GM19397 (cell line): ENCODE measurements at regions not wholly inside any gene's neighbourhood (a gene's known extent, or its start where the extent isn't known, plus 50 kb on each side); places are given as distances from the start of the nearest gene placed in this dataset.
A peak's percentile ranks its signal among the peaks of the same experiment; 100 is the strongest.

ENCODE experiments used
- ATAC-seq: cut with Tn5 transposase; IDR thresholded peaks from one replicate; pipeline ENCODE4 v1.9.1; 2021; ENCODE audit warnings: mild to moderate bottlenecking, moderate library complexity; ENCODE audit not compliant: unreplicated experiment

- ATAC-seq, result no peak
These were observed 1170.0 kb downstream of the XPNPEP1 start for GRCh38 chr10:108753326-108753725.

DNA sequence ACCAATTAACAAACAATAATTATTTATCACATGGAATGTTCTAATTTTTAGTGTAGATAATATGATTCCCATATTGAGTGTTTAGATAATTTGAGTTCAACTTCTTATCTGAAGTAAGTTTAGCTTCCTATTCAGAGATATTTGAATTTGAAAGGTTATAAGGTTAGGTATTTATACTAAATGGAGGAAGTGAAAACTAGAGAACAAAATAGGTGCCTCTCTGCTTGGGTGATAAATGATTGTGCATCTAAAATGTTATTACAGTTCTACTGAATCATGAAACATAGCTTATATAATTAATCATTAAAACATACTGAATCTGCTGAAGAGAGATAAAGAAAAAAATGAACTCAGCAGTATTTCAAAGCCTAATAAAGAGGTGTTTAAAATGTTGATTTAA, 1174.3 kb downstream of the XPNPEP1 start:
- ATAC-seq, result peak; percentile 71

GRCh38 chr10:108736111-108736510, 1187.2 kb downstream of the XPNPEP1 start:
- no peak for ATAC-seq

- ATAC-seq, result no peak
These were observed 1187.9 kb downstream of the XPNPEP1 start for GRCh38 chr10:108735380-108735779.

DNA sequence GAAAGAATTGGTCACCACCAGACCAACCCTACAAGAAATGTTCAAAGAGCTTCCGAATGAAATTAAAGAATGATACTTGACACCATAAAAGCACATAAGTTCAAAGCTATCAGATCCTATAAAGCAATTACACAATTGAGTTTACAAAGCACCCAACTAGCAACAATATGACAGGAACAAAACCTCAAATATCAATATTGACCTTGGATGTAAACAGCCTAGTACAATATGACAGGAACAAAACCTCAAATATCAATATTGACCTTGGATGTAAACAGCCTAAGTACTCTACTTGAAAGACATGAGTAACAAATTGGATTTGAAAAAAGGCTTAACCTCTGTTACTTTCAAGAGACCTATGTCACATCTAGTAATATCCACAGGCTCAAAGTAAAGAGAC, 1201.4 kb downstream of the XPNPEP1 start:
- no peak for ATAC-seq

GRCh38 chr10:108716352-108716751, 1207.0 kb downstream of the XPNPEP1 start:
- ATAC-seq, result no peak

DNA sequence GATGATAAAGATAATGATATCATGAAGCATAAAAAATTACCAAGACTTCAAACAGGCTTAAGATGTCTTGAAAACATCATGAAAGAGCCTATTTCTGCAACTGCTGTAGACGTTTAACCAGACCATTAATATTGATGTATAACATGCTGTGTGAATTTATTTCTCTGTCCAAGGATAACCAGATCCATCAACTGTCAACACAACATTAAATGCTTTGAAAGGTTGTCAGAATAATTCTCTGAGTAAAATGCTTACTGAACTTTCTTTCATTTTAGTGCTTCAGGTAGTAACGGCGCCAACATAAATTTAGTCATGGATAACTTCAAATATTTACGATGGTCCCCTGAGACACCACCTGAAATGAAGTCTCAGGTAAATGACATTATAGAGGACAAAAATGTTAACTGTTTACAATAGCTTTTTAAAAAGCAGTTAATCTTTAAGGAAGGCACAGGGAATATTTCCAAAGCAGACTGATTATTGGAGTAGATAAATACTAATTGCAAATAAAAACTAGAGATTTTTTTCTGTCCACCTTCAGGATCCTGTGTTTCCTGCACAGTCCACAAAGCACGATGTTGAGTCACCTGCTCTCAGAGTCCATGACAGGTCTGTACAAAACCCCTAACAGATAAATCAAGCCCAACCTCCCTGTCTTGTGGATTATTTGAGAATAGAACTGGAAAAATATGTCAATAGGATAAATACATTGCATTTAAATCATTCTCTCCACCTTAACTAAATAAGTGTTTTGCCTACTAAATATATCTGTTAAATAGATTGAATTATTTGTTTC, 1213.2 kb downstream of the XPNPEP1 start:
- no peak for ATAC-seq

- ATAC-seq, result no peak
These were observed 1214.9 kb downstream of the XPNPEP1 start for GRCh38 chr10:108708363-108708762.

DNA sequence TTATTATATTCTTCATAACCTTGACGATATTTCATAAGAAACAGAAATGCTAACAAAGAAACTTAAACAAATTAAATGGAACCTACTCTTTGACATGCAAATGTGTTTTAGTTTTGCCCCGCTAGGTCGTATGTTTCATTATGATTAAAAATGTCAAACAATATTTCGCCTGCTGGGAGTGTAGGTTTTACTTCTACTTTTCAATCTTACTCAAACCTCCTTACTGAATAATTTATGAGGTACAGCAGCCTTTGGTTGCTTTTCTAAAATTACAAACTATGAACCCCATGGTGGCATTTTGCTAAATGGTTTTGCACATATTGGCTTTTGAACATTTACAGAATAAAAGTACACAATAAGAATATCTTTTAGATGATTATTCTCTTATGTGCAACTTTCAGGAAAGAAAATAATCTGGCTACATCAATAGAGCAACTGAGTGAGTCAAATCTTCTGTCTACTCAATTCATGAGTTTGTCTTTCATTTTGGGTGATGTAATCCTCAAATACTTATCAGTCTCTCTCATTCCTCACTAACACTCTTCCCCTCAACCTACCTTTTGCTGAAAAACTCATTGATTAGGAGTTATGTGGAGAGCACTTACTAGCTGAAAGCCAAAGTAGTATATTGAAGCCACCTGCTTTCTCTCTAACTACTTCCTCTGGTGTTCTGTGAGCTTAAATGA, 1226.4 kb downstream of the XPNPEP1 start:
- ATAC-seq, result peak; percentile 88

GRCh38 chr10:108691126-108691525, 1232.2 kb downstream of the XPNPEP1 start:
- ATAC-seq, result no peak

DNA sequence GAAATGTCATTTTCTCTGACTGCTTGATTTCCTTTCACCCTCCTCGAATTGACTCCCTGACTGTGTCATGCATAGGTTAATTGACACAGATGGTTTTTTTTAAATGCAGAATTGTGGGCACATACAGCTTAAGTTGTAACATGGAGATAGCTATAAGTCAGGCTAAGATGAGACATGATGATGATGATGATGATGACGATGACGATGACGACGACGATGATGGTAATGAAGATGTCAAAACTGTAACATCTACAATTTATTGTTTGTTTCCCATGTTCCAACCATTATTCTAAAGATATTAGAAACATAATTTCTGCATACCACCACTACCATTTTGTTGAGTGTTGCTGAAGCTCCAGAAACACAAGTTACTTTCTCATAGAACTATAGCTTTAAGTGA, 1232.8 kb downstream of the XPNPEP1 start:
- ATAC-seq, result no peak

GRCh38 chr10:108689891-108690290, 1233.4 kb downstream of the XPNPEP1 start:
- no peak for ATAC-seq

GRCh38 chr10:108688314-108688713, 1235.0 kb downstream of the XPNPEP1 start:
- no peak for ATAC-seq

DNA sequence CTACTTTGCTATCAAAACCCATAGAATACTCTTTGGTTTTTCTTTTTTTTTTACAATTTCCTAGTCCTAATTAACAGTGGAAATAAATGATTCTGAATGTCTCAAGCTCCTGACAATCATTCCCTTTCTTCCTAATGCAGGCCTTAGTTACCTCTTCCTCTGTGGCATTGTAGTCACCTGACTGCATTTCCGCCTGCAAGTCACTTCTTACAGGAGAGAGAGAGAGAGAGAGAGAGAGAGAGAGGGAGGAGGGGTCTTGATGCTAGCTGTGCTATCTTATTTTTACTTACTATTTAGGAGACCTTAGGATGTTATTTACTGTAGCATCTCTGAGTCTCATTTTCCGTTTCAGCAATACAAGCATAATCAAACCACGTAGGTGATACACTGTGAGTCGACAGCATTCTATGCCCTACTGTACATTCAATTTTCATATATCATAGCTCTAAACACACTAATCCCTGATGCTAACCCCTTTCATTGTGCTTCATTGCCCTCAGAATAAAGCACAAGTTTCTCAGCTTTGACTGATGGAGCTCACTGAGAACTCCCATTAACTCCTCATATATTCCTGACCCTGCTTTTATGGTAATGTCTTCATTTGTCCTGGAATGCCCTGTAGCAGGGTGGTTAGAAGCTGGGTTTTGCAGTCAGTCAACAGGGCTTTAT, 1237.3 kb downstream of the XPNPEP1 start:
- ATAC-seq, result no peak

- no peak for ATAC-seq
These were observed 1238.9 kb downstream of the XPNPEP1 start for GRCh38 chr10:108684431-108684830.

DNA sequence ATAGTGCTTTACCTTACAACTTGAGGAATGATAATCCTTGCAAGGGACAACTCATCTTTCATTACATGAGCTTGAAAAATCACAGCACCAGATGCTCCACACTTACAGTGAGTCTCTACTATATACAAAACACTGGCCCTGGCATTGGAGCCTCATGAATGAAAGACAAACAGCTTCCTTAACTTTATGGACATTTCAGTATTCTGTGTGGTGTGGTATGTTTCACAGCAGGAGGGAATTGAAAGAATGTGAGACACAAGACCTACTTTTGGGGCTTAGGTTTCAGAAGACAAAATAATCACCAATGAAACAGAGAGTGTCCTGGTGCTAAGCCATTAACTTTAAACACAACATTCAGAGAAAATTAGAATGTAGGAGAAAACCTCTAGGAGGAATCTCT, 1249.6 kb downstream of the XPNPEP1 start:
- no peak for ATAC-seq

DNA sequence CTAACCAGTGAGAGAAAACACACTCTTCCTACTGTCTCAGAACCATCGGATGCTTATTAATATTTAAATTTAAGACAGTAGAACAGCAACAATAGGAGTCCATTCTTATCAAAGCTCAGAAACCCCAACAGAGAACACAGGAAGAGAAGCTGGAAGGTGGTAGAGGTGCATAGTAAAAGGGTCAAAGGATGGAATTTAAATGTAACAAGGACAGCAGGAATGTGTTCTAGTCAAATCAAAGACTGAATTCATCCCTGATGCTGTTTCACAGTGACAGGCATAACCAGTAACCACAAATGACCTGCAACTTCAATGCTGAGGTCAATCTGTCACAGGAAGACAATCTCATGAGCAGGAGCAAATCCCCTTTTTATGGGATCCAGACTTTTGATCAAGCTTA, 1259.7 kb downstream of the XPNPEP1 start:
- no peak for ATAC-seq

DNA sequence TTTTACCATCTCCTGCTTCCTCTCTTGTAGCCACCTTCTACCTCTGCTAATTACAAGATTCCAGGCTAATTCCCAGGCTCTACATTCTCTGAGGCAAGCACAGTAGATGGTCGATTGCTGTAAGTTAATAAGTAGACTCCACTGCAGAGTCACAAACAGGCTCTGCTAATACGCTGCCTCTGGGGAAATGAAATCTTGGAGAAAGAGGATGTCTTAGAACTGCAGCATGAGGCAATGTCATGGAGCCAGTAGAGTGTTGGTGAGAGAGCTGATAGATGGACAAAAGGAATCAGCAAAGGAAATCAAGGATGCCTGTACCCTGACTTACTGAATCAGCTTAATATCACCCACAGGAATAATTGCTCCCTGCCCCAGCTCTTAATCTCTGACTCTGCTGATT, 1260.3 kb downstream of the XPNPEP1 start:
- no peak for ATAC-seq

DNA sequence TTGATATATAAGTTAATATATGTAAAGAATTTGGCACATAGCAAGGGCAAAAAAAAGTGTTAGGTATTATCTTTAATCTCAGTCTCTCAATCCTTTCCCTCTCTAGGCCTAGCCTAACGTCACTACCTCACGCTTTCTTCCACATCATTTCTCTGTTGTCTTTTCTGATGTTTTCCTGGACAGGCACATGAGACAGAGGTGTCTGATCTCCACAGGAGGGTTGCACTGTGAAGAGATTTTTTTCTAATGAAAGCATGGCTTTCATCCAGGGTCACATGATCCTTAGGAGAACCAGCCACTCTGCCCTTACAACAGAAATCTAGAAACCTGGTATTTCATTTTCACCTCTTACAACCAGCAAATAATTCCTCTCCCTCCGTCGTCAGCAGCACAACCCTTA, 1268.3 kb downstream of the XPNPEP1 start:
- ATAC-seq, result no peak

DNA sequence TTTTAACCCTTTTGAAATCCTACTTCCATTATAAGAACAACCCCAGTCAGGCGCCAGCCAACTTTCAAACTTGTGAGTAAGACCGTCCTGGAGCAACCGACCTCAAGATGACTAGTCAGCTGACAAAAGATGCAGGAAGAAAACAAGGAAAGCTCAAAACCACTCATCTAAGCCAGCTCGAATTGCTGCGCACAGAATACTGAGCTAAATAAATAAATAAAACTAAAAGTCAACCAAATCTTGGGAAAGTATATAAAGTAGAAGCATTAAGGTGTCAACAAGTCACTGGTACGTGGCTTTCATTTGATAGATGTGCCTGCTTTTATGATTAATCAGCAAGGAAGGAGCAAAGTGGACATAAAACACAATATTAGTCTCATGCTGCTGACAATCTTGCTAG, 1269.8 kb downstream of the XPNPEP1 start:
- ATAC-seq, result no peak

GRCh38 chr10:108639010-108639409, 1284.3 kb downstream of the XPNPEP1 start:
- no peak for ATAC-seq

GRCh38 chr10:108638225-108638624, 1285.1 kb downstream of the XPNPEP1 start:
- ATAC-seq, result no peak
